ENCODE measurements at regions not wholly inside any gene's neighbourhood (a gene's known extent, or its start where the extent isn't known, plus 50 kb on each side); places are given as distances from the start of the nearest gene placed in this dataset.

GRCh38 chr6:137656735-137657134, 162.5 kb upstream of the OLIG3 start:
- TF ChIP-seq EZH2 (IDR thresholded peaks at IDR 0.05; ENCODE audit: insufficient read depth, poor library complexity, severe bottlenecking) (no peak), EZH2phosphoT487 (IDR thresholded peaks at IDR 0.05; ENCODE audit: insufficient read depth, low read depth) (no peak)

Data from GM23248 (cell line).